ENCODE measurements at regions not wholly inside any gene's neighbourhood (a gene's known extent, or its start where the extent isn't known, plus 50 kb on each side); places are given as distances from the start of the nearest gene placed in this dataset.

DNA sequence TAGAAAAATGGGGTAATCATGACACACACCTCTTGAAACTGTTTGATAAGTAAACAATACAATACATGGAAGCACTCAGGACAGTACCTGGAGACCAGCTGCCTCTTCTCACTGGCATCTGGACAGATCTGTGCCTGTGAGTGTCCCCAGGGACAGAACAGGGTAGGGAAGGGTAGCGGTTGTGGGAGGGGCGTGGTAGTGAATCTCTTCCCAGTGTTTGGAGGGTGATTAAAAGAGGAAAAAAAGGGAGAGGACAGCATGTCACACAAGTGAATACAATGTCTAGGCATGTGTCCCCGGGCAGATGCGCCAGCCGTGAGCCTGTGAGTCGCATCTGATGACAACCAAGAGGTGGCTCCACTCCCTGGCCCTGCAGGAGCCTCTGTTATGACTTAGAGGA is 138.8 kb upstream of the MSX1 start:
- Histone ChIP-seq H3K4me1 (ENCODE audit: control insufficient read depth, insufficient read depth, low read length) (peaks cover 4% of the 10 kb centered on the region; the same call in 1 of the 2 replicates), H3K9ac (ENCODE audit: low read depth, low read length) (no peak overlapping the region), H3K4me3 (ENCODE audit: low read depth, low read length) (no peak overlapping the region), H3K36me3 (ENCODE audit: control insufficient read depth, insufficient read depth, low read length) (no peaks in the 10 kb centered on the region), H3K27me3 (ENCODE audit: control insufficient read depth, insufficient read depth, low read length) (no peaks in the 10 kb centered on the region), H3K9me3 (ENCODE audit: control insufficient read depth, insufficient read depth, low read length) (peaks cover 15% of the 10 kb centered on the region), H3K27ac (ENCODE audit: low read depth, low read length) (no peak overlapping the region)

DNA sequence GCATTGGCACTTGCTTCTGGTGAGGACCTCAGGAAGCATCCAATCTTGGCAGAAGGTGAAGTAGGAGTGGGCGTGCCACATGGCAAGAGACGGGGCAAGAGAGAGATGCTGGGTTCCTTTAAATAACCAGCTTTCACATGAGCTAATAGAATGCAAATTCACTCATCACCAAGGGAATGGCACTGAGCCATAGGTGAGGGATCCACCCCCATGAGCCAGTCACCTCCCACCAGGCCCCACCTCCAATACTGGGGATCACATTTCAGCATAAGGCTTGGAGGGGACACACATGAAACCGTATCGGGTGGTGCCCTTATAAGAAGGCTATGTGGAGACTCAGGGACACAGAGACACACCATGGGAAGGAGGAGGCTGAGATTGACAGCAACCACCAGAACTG is 140.0 kb upstream of the MSX1 start:
- Histone ChIP-seq H3K9ac (ENCODE audit: low read depth, low read length) (no peak overlapping the region), H3K27me3 (ENCODE audit: control insufficient read depth, insufficient read depth, low read length) (no peaks in the 10 kb centered on the region), H3K9me3 (ENCODE audit: control insufficient read depth, insufficient read depth, low read length) (peaks cover 3% of the 10 kb centered on the region; the same call in 1 of the 2 replicates), H3K36me3 (ENCODE audit: control insufficient read depth, insufficient read depth, low read length) (no peaks in the 10 kb centered on the region), H3K27ac (ENCODE audit: low read depth, low read length) (no peak overlapping the region), H3K4me3 (ENCODE audit: low read depth, low read length) (no peak overlapping the region), H3K4me1 (ENCODE audit: control insufficient read depth, insufficient read depth, low read length) (peaks cover 4% of the 10 kb centered on the region; the same call in 1 of the 2 replicates)

DNA sequence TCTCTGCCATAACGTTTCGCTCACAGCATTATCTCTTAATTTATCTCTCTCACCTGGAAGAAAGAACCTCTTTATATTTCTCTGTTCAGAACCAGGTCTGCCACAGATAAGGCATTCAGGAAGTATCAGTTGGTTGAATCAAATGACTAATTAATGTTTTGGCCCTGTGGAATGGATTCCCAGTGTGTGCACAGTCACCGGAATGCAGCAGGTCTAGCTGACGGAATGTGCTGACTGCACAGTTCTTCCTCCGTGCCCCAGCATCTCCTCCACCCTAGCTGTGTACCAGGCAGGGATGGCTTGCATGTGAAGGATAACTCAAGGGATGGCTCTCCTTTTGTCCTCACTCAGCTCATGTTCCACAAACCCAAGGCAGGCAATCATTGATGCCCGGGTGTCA is 141.8 kb upstream of the MSX1 start:
- Histone ChIP-seq H3K27me3 (ENCODE audit: control insufficient read depth, insufficient read depth, low read length) (peaks cover under 1% of the 10 kb centered on the region; the same call in 1 of the 2 replicates), H3K9me3 (ENCODE audit: control insufficient read depth, insufficient read depth, low read length) (no peaks in the 10 kb centered on the region), H3K4me1 (ENCODE audit: control insufficient read depth, insufficient read depth, low read length) (peaks cover 7% of the 10 kb centered on the region; the same call in 1 of the 2 replicates), H3K4me3 (ENCODE audit: low read depth, low read length) (no peak overlapping the region), H3K27ac (ENCODE audit: low read depth, low read length) (no peak overlapping the region), H3K36me3 (ENCODE audit: control insufficient read depth, insufficient read depth, low read length) (no peaks in the 10 kb centered on the region), H3K9ac (ENCODE audit: low read depth, low read length) (no peak overlapping the region)

DNA sequence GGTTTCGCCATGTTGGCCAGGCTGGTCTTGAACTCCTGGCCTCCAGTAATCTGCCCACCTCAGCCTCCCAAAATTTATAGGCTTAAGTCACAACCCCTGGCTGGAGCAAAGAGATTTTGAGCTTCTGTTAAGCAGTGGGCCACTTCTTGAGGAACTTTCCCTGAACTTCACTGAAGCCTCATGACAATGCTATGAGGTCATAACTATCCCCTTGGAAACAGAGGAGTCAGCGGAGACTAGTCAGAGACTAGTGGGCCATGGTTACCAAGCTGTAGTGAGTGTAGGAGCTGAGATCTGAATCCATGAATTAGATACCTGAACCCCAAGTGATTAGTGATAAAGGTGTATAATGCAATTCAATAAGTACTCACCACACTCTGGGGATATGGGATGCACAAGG is 145.1 kb upstream of the MSX1 start:
- H3K36me3 ChIP-seq (ENCODE audit: control insufficient read depth, insufficient read depth, low read length) = no peaks in the 10 kb centered on the region
- no peak overlapping the region for H3K9ac ChIP-seq (ENCODE audit: low read depth, low read length)
- no peak overlapping the region for H3K4me3 ChIP-seq (ENCODE audit: low read depth, low read length)
- no peaks in the 10 kb centered on the region for H3K9me3 ChIP-seq (ENCODE audit: control insufficient read depth, insufficient read depth, low read length)
- H3K27me3 ChIP-seq (ENCODE audit: control insufficient read depth, insufficient read depth, low read length) = peaks cover 7% of the 10 kb centered on the region; the same call in 1 of the 2 replicates
- peaks cover 7% of the 10 kb centered on the region; the same call in 1 of the 2 replicates for H3K4me1 ChIP-seq (ENCODE audit: control insufficient read depth, insufficient read depth, low read length)
- H3K27ac ChIP-seq (ENCODE audit: low read depth, low read length) = no peak overlapping the region

DNA sequence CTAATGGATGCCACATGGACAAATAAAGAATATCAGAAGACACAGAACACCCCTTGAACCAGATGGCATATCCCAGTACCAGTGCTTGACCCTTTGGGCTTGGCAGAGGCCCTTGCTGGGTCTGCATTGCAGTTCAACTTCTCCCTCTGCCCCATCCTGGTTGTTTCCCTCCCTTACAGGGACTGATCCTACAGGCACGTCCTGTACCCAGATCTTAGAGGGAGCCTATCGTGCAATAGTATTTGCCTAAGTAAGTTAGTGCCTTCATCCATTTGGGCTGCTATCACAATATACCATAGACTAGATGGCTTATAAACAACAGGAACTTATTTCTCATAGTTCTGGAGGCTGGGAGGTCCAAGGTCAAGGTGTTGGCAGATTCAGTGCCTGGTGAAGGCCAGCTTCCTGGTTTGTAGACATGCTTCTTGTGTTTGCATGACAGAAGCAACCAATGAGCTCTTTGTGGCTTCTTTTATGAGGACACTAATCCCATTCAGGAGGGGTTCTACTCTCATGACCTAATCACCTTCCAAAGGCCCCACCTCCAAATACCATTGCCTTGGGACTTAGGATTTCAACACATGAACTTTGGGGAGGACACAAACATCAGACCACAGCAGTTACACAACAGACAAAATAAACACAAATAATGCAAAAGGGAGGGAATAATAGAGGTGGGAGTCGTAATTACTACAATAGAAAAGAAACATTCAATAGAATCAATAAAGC is 146.5 kb upstream of the MSX1 start:
- Histone ChIP-seq H3K4me1 (ENCODE audit: control insufficient read depth, insufficient read depth, low read length) (peaks cover 4% of the 10 kb centered on the region; the same call in 1 of the 2 replicates), H3K9ac (ENCODE audit: low read depth, low read length) (no peak overlapping the region), H3K27me3 (ENCODE audit: control insufficient read depth, insufficient read depth, low read length) (peaks cover 7% of the 10 kb centered on the region; the same call in 1 of the 2 replicates), H3K36me3 (ENCODE audit: control insufficient read depth, insufficient read depth, low read length) (no peaks in the 10 kb centered on the region), H3K9me3 (ENCODE audit: control insufficient read depth, insufficient read depth, low read length) (no peaks in the 10 kb centered on the region), H3K27ac (ENCODE audit: low read depth, low read length) (no peak overlapping the region), H3K4me3 (ENCODE audit: low read depth, low read length) (no peak overlapping the region)

DNA sequence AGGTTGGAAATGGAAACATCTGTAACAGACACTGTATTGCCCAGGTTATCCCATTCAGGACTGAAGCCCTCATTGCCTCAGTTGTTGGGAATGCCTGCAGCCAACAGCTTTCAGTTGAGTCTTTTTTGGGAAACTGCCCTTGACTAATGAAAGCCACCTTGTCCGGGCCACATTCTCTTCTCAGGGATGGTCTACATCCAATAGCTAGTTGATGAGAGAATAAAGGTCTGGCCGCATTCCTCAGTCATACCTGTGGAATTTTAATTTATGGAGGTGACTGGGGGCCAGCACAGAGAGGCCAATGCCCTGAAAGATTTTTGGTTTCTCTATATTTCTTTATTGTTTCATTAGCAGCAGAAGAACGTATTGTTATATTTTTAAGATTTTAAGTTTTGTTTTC is 147.6 kb upstream of the MSX1 start:
- H3K27me3 ChIP-seq (ENCODE audit: control insufficient read depth, insufficient read depth, low read length) = peaks cover 7% of the 10 kb centered on the region; the same call in 1 of the 2 replicates
- no peaks in the 10 kb centered on the region for H3K9me3 ChIP-seq (ENCODE audit: control insufficient read depth, insufficient read depth, low read length)
- no peak overlapping the region for H3K27ac ChIP-seq (ENCODE audit: low read depth, low read length)
- no peak overlapping the region for H3K9ac ChIP-seq (ENCODE audit: low read depth, low read length)
- H3K4me3 ChIP-seq (ENCODE audit: low read depth, low read length) = no peak overlapping the region
- H3K4me1 ChIP-seq (ENCODE audit: control insufficient read depth, insufficient read depth, low read length) = peaks cover 4% of the 10 kb centered on the region; the same call in 1 of the 2 replicates
- H3K36me3 ChIP-seq (ENCODE audit: control insufficient read depth, insufficient read depth, low read length) = no peaks in the 10 kb centered on the region

DNA sequence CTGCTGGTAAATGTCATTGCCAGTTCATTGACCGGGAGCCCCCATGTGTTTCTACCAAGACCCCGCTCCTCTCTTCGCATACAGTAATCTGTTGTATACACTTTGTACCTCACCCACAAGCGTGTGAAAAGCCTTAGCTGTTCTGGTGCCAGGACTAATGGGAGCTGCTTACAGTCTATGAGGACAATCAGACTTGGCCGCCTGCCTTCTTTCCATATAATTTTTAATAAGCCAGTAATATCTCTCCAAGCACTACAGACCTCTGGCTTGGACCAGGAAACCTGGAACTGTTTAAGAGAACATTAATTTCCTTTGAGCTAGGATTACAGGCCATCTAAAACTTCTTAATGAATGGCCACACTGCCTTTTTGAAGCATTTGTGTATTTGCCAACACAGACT is 149.7 kb upstream of the MSX1 start:
- no peak overlapping the region for H3K9ac ChIP-seq (ENCODE audit: low read depth, low read length)
- no peak overlapping the region for H3K27ac ChIP-seq (ENCODE audit: low read depth, low read length)
- H3K4me3 ChIP-seq (ENCODE audit: low read depth, low read length) = no peak overlapping the region
- peaks cover 4% of the 10 kb centered on the region; the same call in 1 of the 2 replicates for H3K4me1 ChIP-seq (ENCODE audit: control insufficient read depth, insufficient read depth, low read length)
- peaks cover 7% of the 10 kb centered on the region; the same call in 1 of the 2 replicates for H3K27me3 ChIP-seq (ENCODE audit: control insufficient read depth, insufficient read depth, low read length)
- H3K9me3 ChIP-seq (ENCODE audit: control insufficient read depth, insufficient read depth, low read length) = no peaks in the 10 kb centered on the region
- no peaks in the 10 kb centered on the region for H3K36me3 ChIP-seq (ENCODE audit: control insufficient read depth, insufficient read depth, low read length)

DNA sequence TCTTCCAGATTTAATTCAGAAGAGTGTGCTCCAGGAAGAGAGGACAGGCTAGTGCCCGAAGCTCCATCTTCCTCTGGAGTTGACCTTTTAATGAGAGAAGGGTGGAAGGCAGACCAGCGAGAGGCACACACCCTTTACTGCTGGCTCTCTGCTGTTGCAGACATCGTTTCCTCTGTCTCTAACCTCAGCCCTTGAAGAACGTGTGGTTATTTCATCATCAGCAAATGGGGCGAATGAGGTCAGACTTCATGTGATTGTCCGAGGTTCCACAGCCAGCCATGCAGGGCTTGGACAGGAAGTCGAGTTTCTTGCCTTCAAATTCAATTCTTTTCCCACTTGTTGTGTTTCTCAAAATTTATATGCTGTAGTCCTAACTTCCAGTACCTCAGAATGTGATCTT is 155.2 kb upstream of the MSX1 start:
- no peak overlapping the region for H3K9ac ChIP-seq (ENCODE audit: low read depth, low read length)
- H3K36me3 ChIP-seq (ENCODE audit: control insufficient read depth, insufficient read depth, low read length) = no peaks in the 10 kb centered on the region
- H3K27me3 ChIP-seq (ENCODE audit: control insufficient read depth, insufficient read depth, low read length) = no peaks in the 10 kb centered on the region
- no peak overlapping the region for H3K27ac ChIP-seq (ENCODE audit: low read depth, low read length)
- no peaks in the 10 kb centered on the region for H3K4me1 ChIP-seq (ENCODE audit: control insufficient read depth, insufficient read depth, low read length)
- no peak overlapping the region for H3K4me3 ChIP-seq (ENCODE audit: low read depth, low read length)
- H3K9me3 ChIP-seq (ENCODE audit: control insufficient read depth, insufficient read depth, low read length) = no peaks in the 10 kb centered on the region

DNA sequence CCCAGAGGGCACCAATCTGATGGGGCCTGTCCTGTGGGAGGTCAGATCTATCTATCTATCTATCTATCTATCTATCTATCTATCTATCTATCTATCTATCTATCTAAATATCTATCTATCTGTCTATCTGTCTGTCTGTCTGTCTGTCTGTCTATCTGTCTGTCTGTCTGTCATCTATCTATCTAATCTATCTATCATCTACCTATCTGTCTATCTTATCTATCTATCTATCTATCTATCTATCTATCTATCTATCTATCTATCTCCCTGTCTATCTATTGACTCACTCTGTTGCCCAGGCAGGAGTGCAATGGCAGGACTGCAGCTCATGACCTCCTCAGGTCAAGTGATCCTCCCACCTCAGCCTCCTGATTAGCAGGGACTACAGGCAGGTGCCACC is 155.7 kb upstream of the STX18 start:
- no peaks in the 10 kb centered on the region for H3K9me3 ChIP-seq (ENCODE audit: control insufficient read depth, insufficient read depth, low read length)
- H3K4me1 ChIP-seq (ENCODE audit: control insufficient read depth, insufficient read depth, low read length) = peaks cover 12% of the 10 kb centered on the region; the same call in 1 of the 2 replicates
- H3K36me3 ChIP-seq (ENCODE audit: control insufficient read depth, insufficient read depth, low read length) = no peaks in the 10 kb centered on the region
- no peak overlapping the region for H3K27ac ChIP-seq (ENCODE audit: low read depth, low read length)
- H3K9ac ChIP-seq (ENCODE audit: low read depth, low read length) = no peak overlapping the region
- H3K4me3 ChIP-seq (ENCODE audit: low read depth, low read length) = no peak overlapping the region
- no peaks in the 10 kb centered on the region for H3K27me3 ChIP-seq (ENCODE audit: control insufficient read depth, insufficient read depth, low read length)

DNA sequence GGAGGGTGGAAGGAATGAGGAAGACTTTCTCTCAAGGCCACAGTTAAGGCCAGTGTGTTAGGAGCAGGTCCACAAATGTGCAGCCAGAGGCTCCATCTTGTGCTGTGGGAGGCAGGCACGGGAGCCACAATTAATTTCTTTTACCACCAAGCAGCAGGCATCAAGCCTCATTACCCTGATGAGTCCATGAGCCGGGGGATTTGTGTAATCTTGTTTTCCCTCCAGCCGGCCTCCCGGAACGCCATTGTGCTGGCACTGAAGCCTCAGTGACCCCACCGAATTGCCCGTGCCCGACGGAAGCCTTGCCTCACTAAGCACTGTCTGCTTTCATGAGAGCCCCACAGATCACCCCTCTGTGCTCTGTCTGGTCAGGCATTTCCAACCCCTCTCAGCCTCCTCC is 154.7 kb upstream of the STX18 start:
- no peaks in the 10 kb centered on the region for H3K9me3 ChIP-seq (ENCODE audit: control insufficient read depth, insufficient read depth, low read length)
- H3K4me1 ChIP-seq (ENCODE audit: control insufficient read depth, insufficient read depth, low read length) = peaks cover 12% of the 10 kb centered on the region; the same call in 1 of the 2 replicates
- no peak overlapping the region for H3K4me3 ChIP-seq (ENCODE audit: low read depth, low read length)
- no peak overlapping the region for H3K9ac ChIP-seq (ENCODE audit: low read depth, low read length)
- no peak overlapping the region for H3K27ac ChIP-seq (ENCODE audit: low read depth, low read length)
- H3K27me3 ChIP-seq (ENCODE audit: control insufficient read depth, insufficient read depth, low read length) = no peaks in the 10 kb centered on the region
- H3K36me3 ChIP-seq (ENCODE audit: control insufficient read depth, insufficient read depth, low read length) = no peaks in the 10 kb centered on the region

DNA sequence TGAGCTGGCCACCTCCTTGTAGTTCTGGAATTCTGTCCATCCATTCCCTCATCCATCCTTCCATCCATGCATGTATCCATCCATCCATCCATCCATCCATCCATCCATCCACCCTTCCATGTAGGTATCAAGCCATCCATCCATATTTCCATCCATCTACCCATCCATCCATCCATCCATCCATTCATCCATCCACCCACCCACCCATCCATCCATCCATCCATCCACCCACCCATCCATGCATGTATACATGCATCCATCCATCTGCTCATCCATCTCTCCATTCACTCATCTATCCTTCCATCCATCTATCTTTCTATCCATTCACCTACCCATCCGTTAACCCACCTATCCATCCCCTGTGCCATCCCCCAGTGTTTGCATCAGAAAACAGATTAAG is 153.6 kb upstream of the STX18 start:
- H3K9ac ChIP-seq (ENCODE audit: low read depth, low read length) = no peak overlapping the region
- no peak overlapping the region for H3K27ac ChIP-seq (ENCODE audit: low read depth, low read length)
- no peaks in the 10 kb centered on the region for H3K9me3 ChIP-seq (ENCODE audit: control insufficient read depth, insufficient read depth, low read length)
- H3K27me3 ChIP-seq (ENCODE audit: control insufficient read depth, insufficient read depth, low read length) = no peaks in the 10 kb centered on the region
- no peak overlapping the region for H3K4me3 ChIP-seq (ENCODE audit: low read depth, low read length)
- no peaks in the 10 kb centered on the region for H3K36me3 ChIP-seq (ENCODE audit: control insufficient read depth, insufficient read depth, low read length)
- H3K4me1 ChIP-seq (ENCODE audit: control insufficient read depth, insufficient read depth, low read length) = peaks cover 12% of the 10 kb centered on the region; the same call in 1 of the 2 replicates

Data from HUES48 (cell line).